IMR-90 (cell line): ENCODE measurements at regions not wholly inside any gene's neighbourhood (a gene's known extent, or its start where the extent isn't known, plus 50 kb on each side); places are given as distances from the start of the nearest gene placed in this dataset.
A peak's percentile ranks its signal among the peaks of the same experiment; 100 is the strongest.

ENCODE experiments used
- ATAC-seq: fragments of 200-7000 bp; cut with Tn5 transposase; 2 replicates; pipeline ENCODE4 v1.9.1; 2020; ENCODE audit warnings: low read depth, mild to moderate bottlenecking, moderate library complexity
- BruUV-seq: library from RNA; stranded (reverse); fragments of 400-500 nt; replicated peaks from 2 replicates; lab custom pipeline; 2021; lab: Mats Ljungman, UMichigan
- CTCF ChIA-PET: fragments of 300-600 bp; formaldehyde crosslinking; extraction: SDS; loops from one replicate; lab custom pipeline; 2021; ENCODE audit warnings: antibody characterized with exemption; lab: Yijun Ruan, JAX
- POLR2A ChIA-PET: fragments of 300-600 bp; sonication (Branson Sonifier 250); formaldehyde crosslinking; loops from one replicate; lab custom pipeline; 2022; ENCODE audit warnings: antibody characterized with exemption; ENCODE audit not compliant: unreplicated experiment; lab: Charles Lee
- DNase-seq: peaks from one replicate; pipeline ENCODE4 v3.0.0; 2013
- H2AFZ ChIP-seq: replicated peaks from 2 replicates; pipeline ENCODE3; 2013; ENCODE audit warnings: low read length, mild to moderate bottlenecking; ENCODE audit not compliant: poor library complexity
- H2AK5ac ChIP-seq: 2 replicates; pipeline ENCODE4 v1.6.1; 2013; ENCODE audit warnings: low read depth, low read length, inconsistent platforms
- H2AK9ac ChIP-seq: replicated peaks from 2 replicates; pipeline ENCODE3; 2013; ENCODE audit warnings: mild to moderate bottlenecking, low read depth, low read length, moderate library complexity; ENCODE audit not compliant: poor library complexity
- H2BK120ac ChIP-seq: 2 replicates; pipeline ENCODE4 v1.6.1; 2013; ENCODE audit warnings: low read depth, low read length, inconsistent platforms
- H2BK15ac ChIP-seq: 3 replicates; pipeline ENCODE4 v1.6.1; 2013; ENCODE audit warnings: low read depth, low read length, inconsistent platforms
- H2BK20ac ChIP-seq: 2 replicates; pipeline ENCODE4 v1.6.1; 2013; ENCODE audit warnings: low read depth, mild to moderate bottlenecking, inconsistent platforms, low read length, moderate library complexity
- H2BK5ac ChIP-seq: 2 replicates; pipeline ENCODE4 v1.6.1; 2013; ENCODE audit warnings: mild to moderate bottlenecking, low read depth, low read length, inconsistent platforms; ENCODE audit not compliant: poor library complexity, severe bottlenecking
- H3K14ac ChIP-seq: replicated peaks from 2 replicates; pipeline ENCODE4 v1.6.1; 2013; ENCODE audit warnings: low read depth, low read length, inconsistent platforms
- H3K18ac ChIP-seq: 2 replicates; pipeline ENCODE4 v1.6.1; 2013; ENCODE audit warnings: low read depth, low read length, control low read depth
- H3K23ac ChIP-seq: 2 replicates; pipeline ENCODE4 v1.6.1; 2013; ENCODE audit warnings: low read depth, low read length, inconsistent platforms
- H3K27ac ChIP-seq: 2 replicates; pipeline ENCODE4 v1.5.1; 2013; ENCODE audit warnings: mild to moderate bottlenecking, control low read depth, low read length; ENCODE audit not compliant: insufficient read depth
- H3K27me3 ChIP-seq: 2 replicates; pipeline ENCODE4 v1.6.1; 2013; ENCODE audit warnings: low read length; ENCODE audit not compliant: control insufficient read depth, insufficient read depth
- H3K36me3 ChIP-seq: 2 replicates; pipeline ENCODE4 v1.6.1; 2013; ENCODE audit warnings: low read length, mixed read lengths; ENCODE audit not compliant: control insufficient read depth, insufficient read depth
- H3K4ac ChIP-seq: 2 replicates; pipeline ENCODE4 v1.6.1; 2013; ENCODE audit warnings: low read depth, low read length, inconsistent platforms
- H3K4me1 ChIP-seq: 2 replicates; pipeline ENCODE4 v1.6.1; 2013; ENCODE audit warnings: low read length, mixed read lengths; ENCODE audit not compliant: control insufficient read depth, insufficient read depth
- H3K4me2 ChIP-seq: 2 replicates; pipeline ENCODE4 v1.6.1; 2013; ENCODE audit warnings: low read depth, mild to moderate bottlenecking, control low read depth, low read length, moderate library complexity
- H3K4me3 ChIP-seq: 2 replicates; pipeline ENCODE4 v1.5.1; 2013; ENCODE audit warnings: low read depth, mild to moderate bottlenecking, control low read depth, low read length, moderate library complexity; ENCODE audit not compliant: insufficient read depth
- H3K56ac ChIP-seq: 2 replicates; pipeline ENCODE4 v1.6.1; 2013; ENCODE audit warnings: low read length, inconsistent platforms; ENCODE audit not compliant: insufficient read depth; ENCODE audit errors: extremely low read depth
- H3K79me1 ChIP-seq, 2 experiments: 2 replicates each; pipeline ENCODE4 v1.6.1; 2013; ENCODE audit warnings: low read length in 2 of 2, inconsistent platforms in 1 of 2, low read depth in 1 of 2
- H3K9ac ChIP-seq: 2 replicates; pipeline ENCODE4 v1.6.1; 2013; ENCODE audit warnings: low read depth, low read length, control low read depth
- H3K9me1 ChIP-seq: 2 replicates; pipeline ENCODE4 v1.6.1; 2013; ENCODE audit warnings: low read length, inconsistent platforms; ENCODE audit not compliant: insufficient read depth
- H3K9me3 ChIP-seq: 2 replicates; pipeline ENCODE4 v1.6.1; 2013; ENCODE audit warnings: low read length; ENCODE audit not compliant: control insufficient read depth, insufficient read depth
- H4K20me1 ChIP-seq: 2 replicates; pipeline ENCODE4 v1.6.1; 2013; ENCODE audit warnings: low read length, inconsistent platforms; ENCODE audit not compliant: insufficient read depth
- H4K5ac ChIP-seq: 2 replicates; pipeline ENCODE4 v1.6.1; 2013; ENCODE audit warnings: mild to moderate bottlenecking, low read depth, low read length, control low read depth
- H4K8ac ChIP-seq, 2 experiments: 2 replicates each; pipeline ENCODE4 v1.6.1; 2013; ENCODE audit warnings: low read depth in 2 of 2, low read length in 2 of 2, control low read depth in 1 of 2, inconsistent platforms in 1 of 2
- H4K91ac ChIP-seq: 2 replicates; pipeline ENCODE4 v1.6.1; 2013; ENCODE audit warnings: low read depth, low read length, inconsistent platforms; ENCODE audit not compliant: insufficient read depth
- BHLHE40 ChIP-seq: fragments of 150-350 bp; IDR thresholded peaks from 2 replicates; pipeline ENCODE4 v1.6.1; 2016; ENCODE audit warnings: mild to moderate bottlenecking, low read depth, low read length
- CEBPB ChIP-seq: IDR thresholded peaks from 2 replicates; pipeline ENCODE4 v1.6.1; 2012; ENCODE audit warnings: low read depth, low read length, improper control_type of control experiment
- CHD1 ChIP-seq: IDR thresholded peaks from 2 replicates; pipeline ENCODE4 v1.6.1; 2012; ENCODE audit warnings: low read depth, low read length, improper control_type of control experiment
- CTCF ChIP-seq: conservative IDR thresholded peaks from 2 replicates; pipeline ENCODE4 v1.5.1; 2012; ENCODE audit warnings: mild to moderate bottlenecking, low read depth, low read length, improper control_type of control experiment
- ELK1 ChIP-seq: fragments of 150-350 bp; IDR thresholded peaks from 2 replicates; pipeline ENCODE4 v1.6.1; 2016; ENCODE audit warnings: low read depth, mild to moderate bottlenecking, low read length, moderate library complexity, borderline replicate concordance
- FOS ChIP-seq: fragments of 150-350 bp; IDR thresholded peaks from 2 replicates; pipeline ENCODE4 v1.6.1; 2016; ENCODE audit warnings: low read depth, low read length
- MAFK ChIP-seq: IDR thresholded peaks from 2 replicates; pipeline ENCODE4 v1.6.1; 2012; ENCODE audit warnings: low read depth, low read length, improper control_type of control experiment
- MAZ ChIP-seq: IDR thresholded peaks from 2 replicates; pipeline ENCODE4 v1.6.1; 2012; ENCODE audit warnings: low read depth, mild to moderate bottlenecking, low read length, improper control_type of control experiment, moderate library complexity, borderline replicate concordance
- MXI1 ChIP-seq: IDR thresholded peaks from 2 replicates; pipeline ENCODE4 v1.6.1; 2012; ENCODE audit warnings: low read depth, mild to moderate bottlenecking, low read length, moderate library complexity, borderline replicate concordance
- POLR2A ChIP-seq: IDR thresholded peaks from 2 replicates; pipeline ENCODE4 v1.6.1; 2012; ENCODE audit warnings: mild to moderate bottlenecking, low read depth, low read length
- RAD21 ChIP-seq: IDR thresholded peaks from 2 replicates; pipeline ENCODE4 v1.6.1; 2012; ENCODE audit warnings: low read length, improper control_type of control experiment
- RCOR1 ChIP-seq: IDR thresholded peaks from 2 replicates; pipeline ENCODE4 v1.6.1; 2012; ENCODE audit warnings: mild to moderate bottlenecking, low read length, improper control_type of control experiment; ENCODE audit not compliant: insufficient replicate concordance
- RFX5 ChIP-seq: IDR thresholded peaks from 2 replicates; pipeline ENCODE4 v1.8.0; 2012; ENCODE audit warnings: low read depth, mild to moderate bottlenecking, low read length, moderate library complexity
- SMC3 ChIP-seq: fragments of 150-350 bp; IDR thresholded peaks from 2 replicates; pipeline ENCODE4 v1.6.1; 2016; ENCODE audit warnings: low read depth, mild to moderate bottlenecking, antibody characterized with exemption, low read length, moderate library complexity
- USF2 ChIP-seq: fragments of 150-350 bp; IDR thresholded peaks from 2 replicates; pipeline ENCODE4 v1.6.1; 2017; ENCODE audit warnings: mild to moderate bottlenecking, antibody characterized with exemption, low read length, low read depth
- WGBS, 2 experiments: methylation state at CpG; one replicate each; pipeline versions ENCODE4 v1.1.5 to v1.1.7; 2013; ENCODE audit warnings: missing lambda C conversion rate in 2 of 2; ENCODE audit not compliant: insufficient read length in 1 of 2; ENCODE audit errors: extremely low coverage in 2 of 2; 5-methylcytosine and 5-hydroxymethylcytosine counted together
- dilution Hi-C: fragments of 300-500 bp; cut with HindIII; formaldehyde crosslinking; loops from one replicate; pipeline ENCODE4 v1.14.3; 2018; ENCODE audit warnings: low sequenced_read_pairs; ENCODE audit not compliant: unreplicated experiment
- in situ Hi-C: fragments of 300-500 bp; cut with MboI; formaldehyde crosslinking; loops from 3 replicates; pipeline ENCODE4 v1.14.3; 2019; ENCODE audit warnings: low sequenced_read_pairs, inconsistent platforms, mixed read lengths
- intact Hi-C: fragments of 100-400 bp; cut with micrococcal nuclease; formaldehyde crosslinking; loops from 2 replicates; pipeline ENCODE4 v1.10.0; 2022

- H3K9ac ChIP-seq: no peak overlapping the region
- H4K91ac ChIP-seq: no peak overlapping the region
- H4K20me1 ChIP-seq: no peaks in the 10 kb centered on the region
- intact Hi-C loops: no loop called here
- no peak overlapping the region for H2BK5ac ChIP-seq
- H3K79me1 ChIP-seq: no peaks in the 10 kb centered on the region
- no peaks in the 10 kb centered on the region for H3K9me3 ChIP-seq
- H4K8ac ChIP-seq: no peak overlapping the region
- H3K4me1 ChIP-seq: 0 out of 2 replicates have a peak, but pooled peaks cover 3% of the 10 kb centered on the region
- no peak overlapping the region for H3K14ac ChIP-seq
- in situ Hi-C loops: no loop called here
- no peak overlapping the region for H3K27ac ChIP-seq
- no peak overlapping the region for H4K5ac ChIP-seq
- H2BK15ac ChIP-seq: no peak overlapping the region
- POLR2A ChIA-PET: no interaction called here
- H3K36me3 ChIP-seq: no peaks in the 10 kb centered on the region
- no peak overlapping the region for H3K18ac ChIP-seq
- no peak overlapping the region for H3K23ac ChIP-seq
- no peak overlapping the region for H3K4ac ChIP-seq
- no peak overlapping the region for H2AK5ac ChIP-seq
- no peaks in the 10 kb centered on the region for H3K9me1 ChIP-seq
- no peak overlapping the region for H3K4me3 ChIP-seq
- H2AK9ac ChIP-seq: no peak overlapping the region
- dilution Hi-C loops: no loop called here
- no peak overlapping the region for H3K4me2 ChIP-seq
- BruUV-seq: no TSS peak
- no peak overlapping the region for H2BK20ac ChIP-seq
- H3K56ac ChIP-seq: no peak overlapping the region
- H2BK120ac ChIP-seq: no peak overlapping the region
- CTCF ChIA-PET: no interaction called here
- 86% methylated on average over 3 of the region's 7 CpGs; no CpG with 5 or more reads in 1 of the 2 experiments for WGBS, 2 experiments
- no peak for DNase-seq
- no peak for TF ChIP-seq ELK1
- no peak for TF ChIP-seq USF2
- TF ChIP-seq RCOR1: no peak
- no peak for TF ChIP-seq MAZ
- TF ChIP-seq MXI1: no peak
- TF ChIP-seq CHD1: no peak
- no peak for TF ChIP-seq CEBPB
- no peak for TF ChIP-seq RAD21
- TF ChIP-seq POLR2A: no peak
- TF ChIP-seq FOS: no peak
- TF ChIP-seq BHLHE40: no peak
- no peak for TF ChIP-seq RFX5
- no peak for TF ChIP-seq MAFK
- no peak for TF ChIP-seq CTCF
- TF ChIP-seq SMC3: no peak
- no peaks in the 10 kb centered on the region for H3K27me3 ChIP-seq
- peak overlapping the region; percentile 58 for H2AFZ ChIP-seq
- ATAC-seq: no peak
These were observed 865.6 kb upstream of the ID2 start for GRCh38 chr2:7816233-7816632.
